WTC11 (cell line): ENCODE measurements at regions not wholly inside any gene's neighbourhood (a gene's known extent, or its start where the extent isn't known, plus 50 kb on each side); places are given as distances from the start of the nearest gene placed in this dataset.
"Not testable (repeated sequence)": the region's sequence is repeated elsewhere in the genome, so short reads cannot be mapped to it uniquely, and the experiment has no call there.

Experiments
- CBFB ChIP-seq: sonication (generic); formaldehyde crosslinking; IDR thresholded peaks from 2 replicates; pipeline ENCODE4 v1.8.1; 2022; ENCODE audit warnings: mild to moderate bottlenecking, low read depth, missing genetic modification reagents
- CREB1 ChIP-seq: sonication (generic); formaldehyde crosslinking; IDR thresholded peaks from 2 replicates; pipeline ENCODE4 v1.8.0; 2023; ENCODE audit warnings: mild to moderate bottlenecking, missing genetic modification reagents
- CTCF ChIP-seq: fragments of 200-600 bp; IDR thresholded peaks from 2 replicates; pipeline ENCODE4 v1.8.0; 2022; ENCODE audit warnings: antibody characterized with exemption
- E2F1 ChIP-seq: sonication (generic); formaldehyde crosslinking; IDR thresholded peaks from 2 replicates; pipeline ENCODE4 v1.8.0; 2022; ENCODE audit warnings: mild to moderate bottlenecking, missing genetic modification reagents
- E2F4 ChIP-seq: sonication (generic); formaldehyde crosslinking; IDR thresholded peaks from 2 replicates; pipeline ENCODE4 v1.8.1; 2022; ENCODE audit warnings: low read depth, mild to moderate bottlenecking, moderate library complexity, missing genetic modification reagents, borderline replicate concordance
- HMGXB4 ChIP-seq: sonication (generic); formaldehyde crosslinking; IDR thresholded peaks from 2 replicates; pipeline ENCODE4 v1.8.1; 2023; ENCODE audit warnings: mild to moderate bottlenecking, moderate library complexity, missing genetic modification reagents
- MAX ChIP-seq: sonication (generic); formaldehyde crosslinking; IDR thresholded peaks from 2 replicates; pipeline ENCODE4 v1.8.0; 2022; ENCODE audit warnings: mild to moderate bottlenecking, missing genetic modification reagents
- SP1 ChIP-seq: sonication (generic); formaldehyde crosslinking; conservative IDR thresholded peaks from 2 replicates; pipeline ENCODE4 v1.8.1; 2022; ENCODE audit warnings: missing genetic modification reagents
- USF1 ChIP-seq: sonication (generic); formaldehyde crosslinking; IDR thresholded peaks from 2 replicates; pipeline ENCODE4 v1.8.0; 2022; ENCODE audit warnings: mild to moderate bottlenecking, missing genetic modification reagents
- ZSCAN18 ChIP-seq: fragments of 250-450 bp; sonication (Bioruptor Pico); IDR thresholded peaks from 2 replicates; pipeline ENCODE4 v2.1.2; 2022; ENCODE audit warnings: mild to moderate bottlenecking, moderate library complexity

GRCh38 chr6:112937690-112938089, 590.6 kb downstream of the RFPL4B start:
- not testable (repeated sequence) for TF ChIP-seq CTCF; E2F4 (CRISPR knock-in tag); USF1 (CRISPR knock-in tag); CBFB (CRISPR knock-in tag); CREB1 (CRISPR knock-in tag); MAX (CRISPR knock-in tag); E2F1; HMGXB4; ZSCAN18 (CRISPR knock-in tag); SP1
